ENCODE measurements at regions not wholly inside any gene's neighbourhood (a gene's known extent, or its start where the extent isn't known, plus 50 kb on each side); places are given as distances from the start of the nearest gene placed in this dataset.

DNA sequence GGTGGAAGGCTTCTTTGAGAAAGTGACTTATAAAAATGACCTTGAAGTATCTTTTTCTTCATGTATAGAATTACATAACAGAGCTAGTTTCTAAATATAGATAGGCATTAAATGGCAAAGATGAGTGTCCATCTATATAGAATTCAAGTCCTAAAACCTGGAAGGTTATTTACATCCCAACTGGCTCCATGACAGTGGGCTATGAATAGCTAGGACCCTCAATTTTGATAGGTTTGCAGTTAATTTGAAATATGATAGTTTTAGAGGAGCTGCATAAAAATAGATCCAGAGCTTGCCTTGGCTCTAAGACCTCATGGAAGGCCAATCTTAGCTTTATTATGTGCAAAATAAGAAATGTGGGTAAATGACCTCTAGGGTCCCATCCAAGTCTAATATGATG lies 310.6 kb upstream of the CITED2 start:
- DNase-seq (no peak), ATAC-seq (no peak)
- Histone ChIP-seq H3K27ac (peak overlapping the region in 2 of 4 donors; percentile 14 to 35), H3K9me3 (no peaks in the 10 kb centered on the region), H3K27me3 (no peaks in the 10 kb centered on the region), H3K4me3 (no peak overlapping the region), H3K36me3 (no peaks in the 10 kb centered on the region), H3K4me1 (peaks cover 16 to 17% of the 10 kb centered on the region in 2 donors)
- intact Hi-C loops (cut with DNase I; ENCODE audit: low total_unique reads), result no loop called here
- TF ChIP-seq POLR2A (IDR thresholded peaks at IDR 0.05), result no peak
- TF ChIP-seq, protein P1, sequence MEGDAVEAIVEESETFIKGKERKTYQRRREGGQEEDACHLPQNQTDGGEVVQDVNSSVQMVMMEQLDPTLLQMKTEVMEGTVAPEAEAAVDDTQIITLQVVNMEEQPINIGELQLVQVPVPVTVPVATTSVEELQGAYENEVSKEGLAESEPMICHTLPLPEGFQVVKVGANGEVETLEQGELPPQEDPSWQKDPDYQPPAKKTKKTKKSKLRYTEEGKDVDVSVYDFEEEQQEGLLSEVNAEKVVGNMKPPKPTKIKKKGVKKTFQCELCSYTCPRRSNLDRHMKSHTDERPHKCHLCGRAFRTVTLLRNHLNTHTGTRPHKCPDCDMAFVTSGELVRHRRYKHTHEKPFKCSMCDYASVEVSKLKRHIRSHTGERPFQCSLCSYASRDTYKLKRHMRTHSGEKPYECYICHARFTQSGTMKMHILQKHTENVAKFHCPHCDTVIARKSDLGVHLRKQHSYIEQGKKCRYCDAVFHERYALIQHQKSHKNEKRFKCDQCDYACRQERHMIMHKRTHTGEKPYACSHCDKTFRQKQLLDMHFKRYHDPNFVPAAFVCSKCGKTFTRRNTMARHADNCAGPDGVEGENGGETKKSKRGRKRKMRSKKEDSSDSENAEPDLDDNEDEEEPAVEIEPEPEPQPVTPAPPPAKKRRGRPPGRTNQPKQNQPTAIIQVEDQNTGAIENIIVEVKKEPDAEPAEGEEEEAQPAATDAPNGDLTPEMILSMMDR (IDR thresholded peaks at IDR 0.05 in 4 of 5, conservative IDR thresholded peaks at IDR 0.05 in 1 of 5), result no peak
- in situ Hi-C loops (cut with MboI; ENCODE audit: low sequenced_read_pairs in 4 of 4), result no loop called here

DNA sequence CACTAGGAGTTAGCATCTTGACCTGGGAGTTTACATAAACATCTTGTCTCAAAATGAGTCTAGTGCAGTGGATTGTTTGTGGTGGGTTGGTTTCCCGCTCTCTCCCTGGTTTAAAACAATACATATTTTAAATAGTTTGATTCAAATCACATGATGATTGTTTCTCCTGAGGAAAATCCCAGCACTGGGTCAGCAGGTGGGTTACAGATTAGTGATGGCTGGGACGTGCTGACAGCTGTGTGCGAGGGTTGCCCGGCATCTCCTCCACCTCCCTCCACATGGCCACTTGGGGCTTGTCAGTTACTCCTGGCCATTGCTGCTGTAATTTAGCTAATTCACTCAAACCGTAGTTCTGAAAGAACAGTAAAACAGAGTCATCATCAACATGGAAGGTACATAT lies 306.4 kb upstream of the CITED2 start:
- H3K9me3 ChIP-seq, result no peaks in the 10 kb centered on the region
- intact Hi-C loops (cut with DNase I; ENCODE audit: low total_unique reads), result no loop called here
- H3K27ac ChIP-seq, result no peak overlapping the region
- in situ Hi-C loops (cut with MboI; ENCODE audit: low sequenced_read_pairs in 4 of 4), result no loop called here
- H3K4me3 ChIP-seq, result no peak overlapping the region
- ATAC-seq (no peak), DNase-seq (no peak)
- TF ChIP-seq, protein P1 (IDR thresholded peaks at IDR 0.05 in 4 of 5, conservative IDR thresholded peaks at IDR 0.05 in 1 of 5), result no peak
- TF ChIP-seq POLR2A (IDR thresholded peaks at IDR 0.05), result no peak
- peaks cover 2 to 12% of the 10 kb centered on the region in 2 donors for H3K4me1 ChIP-seq
- H3K36me3 ChIP-seq, result no peaks in the 10 kb centered on the region
- H3K27me3 ChIP-seq, result no peaks in the 10 kb centered on the region

DNA sequence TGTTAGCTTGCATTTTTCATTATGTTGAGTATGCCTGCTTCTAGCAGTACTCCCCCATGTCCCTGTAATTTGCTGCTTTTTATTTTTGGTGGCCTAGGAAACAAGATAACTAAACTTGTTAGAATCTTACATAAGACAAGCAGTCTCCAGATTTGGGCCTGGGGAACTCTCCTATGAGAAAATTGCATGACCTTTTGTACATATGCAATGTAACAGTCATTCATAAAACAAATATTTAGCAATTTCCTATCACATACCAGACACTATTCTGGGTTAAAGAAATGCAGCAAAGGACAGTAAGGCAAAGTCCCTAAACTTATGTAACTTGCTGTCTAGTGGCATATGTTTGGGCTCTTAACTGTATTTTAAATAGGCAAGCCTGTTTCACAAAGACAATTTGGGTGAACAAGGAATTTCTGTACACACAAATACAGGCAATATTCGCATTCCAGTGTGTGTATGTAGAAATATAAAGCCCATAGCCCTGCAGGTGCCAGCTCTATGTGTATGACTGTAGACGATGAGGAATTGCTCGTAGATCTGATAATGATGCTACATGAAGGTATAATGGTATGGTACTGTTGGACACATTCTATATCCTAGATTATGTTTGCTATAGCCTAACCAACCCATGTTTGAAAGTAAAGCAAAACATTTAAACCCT lies 305.2 kb upstream of the CITED2 start:
- Histone ChIP-seq H3K9me3 (no peaks in the 10 kb centered on the region), H3K4me1 (peaks cover 0 to 4% of the 10 kb centered on the region in 2 donors), H3K27me3 (no peaks in the 10 kb centered on the region), H3K4me3 (no peak overlapping the region), H3K36me3 (no peaks in the 10 kb centered on the region), H3K27ac (no peak overlapping the region)
- TF ChIP-seq, protein P1 (IDR thresholded peaks at IDR 0.05 in 4 of 5, conservative IDR thresholded peaks at IDR 0.05 in 1 of 5), result no peak
- no peak for TF ChIP-seq POLR2A (IDR thresholded peaks at IDR 0.05)
- in situ Hi-C loops (cut with MboI; ENCODE audit: low sequenced_read_pairs in 4 of 4), result no loop called here
- intact Hi-C loops (cut with DNase I; ENCODE audit: low total_unique reads), result no loop called here
- no peak for ATAC-seq
- no peak for DNase-seq

DNA sequence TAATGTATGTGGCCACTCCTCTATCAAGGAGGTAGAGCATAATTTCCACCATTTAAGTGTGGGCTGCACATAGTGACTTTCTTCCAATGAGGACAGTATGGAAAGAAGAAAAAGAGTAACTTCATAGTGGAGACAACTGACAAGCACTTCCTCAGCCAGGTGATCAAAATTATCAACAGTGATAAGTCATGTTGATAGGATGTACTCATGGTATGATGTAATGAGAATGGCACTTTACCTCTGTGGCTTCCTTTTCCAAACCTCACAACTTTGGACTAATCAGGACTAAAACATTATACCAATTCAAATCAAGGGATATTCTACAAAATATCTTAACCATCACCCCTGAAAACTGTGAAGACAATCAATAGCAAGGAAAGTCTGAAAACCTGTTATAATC lies 302.3 kb upstream of the CITED2 start:
- Histone ChIP-seq H3K4me3 (no peak overlapping the region), H3K9me3 (no peaks in the 10 kb centered on the region), H3K36me3 (no peaks in the 10 kb centered on the region), H3K27ac (no peak overlapping the region), H3K27me3 (no peaks in the 10 kb centered on the region), H3K4me1 (no peaks in the 10 kb centered on the region)
- in situ Hi-C loops (cut with MboI; ENCODE audit: low sequenced_read_pairs in 4 of 4), result no loop called here
- ATAC-seq (no peak), DNase-seq (no peak)
- intact Hi-C loops (cut with DNase I; ENCODE audit: low total_unique reads), result no loop called here
- TF ChIP-seq POLR2A (IDR thresholded peaks at IDR 0.05), result no peak
- TF ChIP-seq, protein P1 (IDR thresholded peaks at IDR 0.05 in 4 of 5, conservative IDR thresholded peaks at IDR 0.05 in 1 of 5), result no peak

DNA sequence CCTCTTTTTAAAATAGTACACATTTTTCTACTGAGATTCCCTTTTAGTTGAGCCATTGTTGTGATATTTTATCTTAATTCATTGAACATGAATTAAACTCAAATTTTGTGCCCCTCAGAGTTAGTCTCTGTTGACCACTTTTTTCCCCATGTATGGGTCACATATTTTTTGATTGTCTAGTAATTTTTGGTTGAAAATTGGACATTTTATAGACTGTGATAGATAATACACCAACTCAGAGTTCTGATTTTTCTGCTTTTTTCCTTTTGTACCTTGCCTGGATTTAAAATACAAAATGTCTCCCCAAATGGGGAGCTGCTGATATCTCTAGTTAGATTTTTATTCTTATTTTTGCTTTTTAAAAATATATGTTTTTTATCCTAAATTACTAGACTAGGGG lies 291.8 kb upstream of the CITED2 start:
- Histone ChIP-seq H3K4me3 (no peak overlapping the region), H3K36me3 (no peaks in the 10 kb centered on the region), H3K27me3 (no peaks in the 10 kb centered on the region), H3K27ac (no peak overlapping the region), H3K4me1 (no peaks in the 10 kb centered on the region), H3K9me3 (peaks cover 0 to 2% (median 0%) of the 10 kb centered on the region in 3 donors)
- ATAC-seq (no peak), DNase-seq (no peak)
- in situ Hi-C loops (cut with MboI; ENCODE audit: low sequenced_read_pairs in 4 of 4) (no loop called here), intact Hi-C loops (cut with DNase I; ENCODE audit: low total_unique reads) (no loop called here)
- no peak for TF ChIP-seq POLR2A (IDR thresholded peaks at IDR 0.05)
- TF ChIP-seq, protein P1 (IDR thresholded peaks at IDR 0.05 in 4 of 5, conservative IDR thresholded peaks at IDR 0.05 in 1 of 5), result no peak
